B cell (primary cell): ENCODE measurements at regions not wholly inside any gene's neighbourhood (a gene's known extent, or its start where the extent isn't known, plus 50 kb on each side); places are given as distances from the start of the nearest gene placed in this dataset.

Experiments used
- CTCF ChIP-seq: fragments of 200-600 bp; IDR thresholded peaks from one replicate; pipeline ENCODE4 v1.8.0; 2022; ENCODE audit warnings: antibody characterized with exemption, mild to moderate bottlenecking
- EZH2 ChIP-seq: IDR thresholded peaks from 2 replicates; pipeline ENCODE4 v1.6.1; 2012; ENCODE audit warnings: borderline replicate concordance, low read depth, mild to moderate bottlenecking, moderate library complexity, low read length; ENCODE audit not compliant: insufficient read depth, poor library complexity, severe bottlenecking

- TF ChIP-seq EZH2: no peak
- no peak for TF ChIP-seq CTCF
These were observed 465.3 kb downstream of the ACTR3B start for GRCh38 chr7:153224890-153225289.
